Colonic mucosa (tissue), 4 donors: ENCODE measurements at regions not wholly inside any gene's neighbourhood (a gene's known extent, or its start where the extent isn't known, plus 50 kb on each side); places are given as distances from the start of the nearest gene placed in this dataset.

Source experiments
- DNase-seq: peaks from one replicate; pipeline ENCODE4 v3.0.0-alpha.2; 2020
- H3K27ac ChIP-seq: fragments of 200-600 bp; one replicate; pipeline ENCODE4 v1.8.0; 2021
- H3K27me3 ChIP-seq: fragments of 200-600 bp; one replicate; pipeline ENCODE4 v1.8.0; 2021
- H3K36me3 ChIP-seq: fragments of 200-600 bp; one replicate; pipeline ENCODE4 v1.8.0; 2021
- H3K4me1 ChIP-seq: fragments of 200-600 bp; one replicate; pipeline ENCODE4 v1.8.0; 2021; ENCODE audit warnings: mild to moderate bottlenecking
- H3K4me3 ChIP-seq: fragments of 200-600 bp; one replicate; pipeline ENCODE4 v1.8.0; 2021
- H3K9ac ChIP-seq, 2 donors: one replicate each; pipeline ENCODE4 v1.7.0; 2013; ENCODE audit warnings: control low read depth in 2 of 2, low read depth in 2 of 2, low read length in 2 of 2
- H3K9me3 ChIP-seq: fragments of 200-600 bp; one replicate; pipeline ENCODE4 v1.8.0; 2021
- intact Hi-C: fragments of 100-400 bp; cut with DNase I; formaldehyde crosslinking; loops from one replicate; pipeline ENCODE4 v1.14.1; 2022
- TF ChIP-seq, protein P1 (sequence below): fragments of 200-600 bp; IDR thresholded peaks from one replicate; pipeline ENCODE4 v1.8.0; 2022; ENCODE audit warnings: antibody characterized with exemption, mild to moderate bottlenecking
- donor health status: healthy.
- donor health status: DM: no; HTN: no; CAD: no.
- donor health status: DM: no; HTN: no; CAD: no.

DNA sequence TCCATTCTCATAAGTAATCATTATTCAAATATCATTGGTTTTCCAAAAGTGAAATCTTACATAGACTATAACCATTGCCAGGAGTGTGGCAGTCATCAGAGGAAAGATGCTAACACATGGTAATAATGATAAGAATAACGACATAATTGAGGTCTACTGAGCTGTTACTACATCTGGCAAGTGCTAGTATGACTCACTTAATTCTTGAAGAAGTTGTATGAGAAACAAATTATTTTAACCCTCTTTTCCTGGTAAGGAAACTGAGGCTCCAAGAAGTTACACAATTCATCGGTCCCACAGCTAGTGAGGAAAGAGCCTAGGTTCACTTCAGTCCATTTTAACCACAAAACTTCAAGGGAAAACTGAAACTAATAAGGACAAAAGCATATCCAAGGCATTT lies 335.6 kb upstream of the BTBD3 start:
- Histone ChIP-seq H3K9ac (no peak overlapping the region), H3K4me1 (no peaks in the 10 kb centered on the region), H3K9me3 (no peaks in the 10 kb centered on the region), H3K27ac (no peak overlapping the region), H3K36me3 (no peaks in the 10 kb centered on the region), H3K4me3 (no peak overlapping the region), H3K27me3 (no peaks in the 10 kb centered on the region)
- DNase-seq, result no peak
- TF ChIP-seq, protein P1, sequence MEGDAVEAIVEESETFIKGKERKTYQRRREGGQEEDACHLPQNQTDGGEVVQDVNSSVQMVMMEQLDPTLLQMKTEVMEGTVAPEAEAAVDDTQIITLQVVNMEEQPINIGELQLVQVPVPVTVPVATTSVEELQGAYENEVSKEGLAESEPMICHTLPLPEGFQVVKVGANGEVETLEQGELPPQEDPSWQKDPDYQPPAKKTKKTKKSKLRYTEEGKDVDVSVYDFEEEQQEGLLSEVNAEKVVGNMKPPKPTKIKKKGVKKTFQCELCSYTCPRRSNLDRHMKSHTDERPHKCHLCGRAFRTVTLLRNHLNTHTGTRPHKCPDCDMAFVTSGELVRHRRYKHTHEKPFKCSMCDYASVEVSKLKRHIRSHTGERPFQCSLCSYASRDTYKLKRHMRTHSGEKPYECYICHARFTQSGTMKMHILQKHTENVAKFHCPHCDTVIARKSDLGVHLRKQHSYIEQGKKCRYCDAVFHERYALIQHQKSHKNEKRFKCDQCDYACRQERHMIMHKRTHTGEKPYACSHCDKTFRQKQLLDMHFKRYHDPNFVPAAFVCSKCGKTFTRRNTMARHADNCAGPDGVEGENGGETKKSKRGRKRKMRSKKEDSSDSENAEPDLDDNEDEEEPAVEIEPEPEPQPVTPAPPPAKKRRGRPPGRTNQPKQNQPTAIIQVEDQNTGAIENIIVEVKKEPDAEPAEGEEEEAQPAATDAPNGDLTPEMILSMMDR, result no peak
- intact Hi-C loops, result no loop called here

DNA sequence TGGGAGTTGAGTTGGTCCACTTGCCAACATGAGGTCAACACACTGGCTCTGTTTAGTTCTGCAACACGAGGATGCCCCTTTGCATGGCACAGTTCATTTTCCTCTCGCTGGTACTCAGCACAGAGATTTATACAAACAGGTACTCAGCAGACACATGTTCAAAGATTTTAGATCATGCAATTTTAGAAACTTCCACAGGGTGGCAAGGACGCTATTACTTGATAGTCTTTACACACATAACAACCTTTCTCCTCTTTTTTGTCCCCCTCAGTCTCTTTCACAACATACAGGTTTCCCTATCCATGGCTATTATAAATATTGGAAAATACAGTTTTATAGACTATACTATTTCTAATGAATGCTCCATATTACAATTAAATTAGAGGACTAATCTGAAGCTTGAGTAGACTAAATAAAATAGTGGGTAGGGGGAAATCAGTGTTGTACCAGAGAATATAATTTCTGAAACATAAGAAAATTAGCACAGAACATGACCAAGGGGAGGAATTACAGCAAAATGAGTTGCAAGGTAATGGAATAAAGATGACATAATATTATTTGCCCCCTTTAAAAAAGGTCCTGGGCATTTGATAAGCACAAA lies 331.8 kb upstream of the BTBD3 start:
- DNase-seq, result no peak
- intact Hi-C loops, result no loop called here

DNA sequence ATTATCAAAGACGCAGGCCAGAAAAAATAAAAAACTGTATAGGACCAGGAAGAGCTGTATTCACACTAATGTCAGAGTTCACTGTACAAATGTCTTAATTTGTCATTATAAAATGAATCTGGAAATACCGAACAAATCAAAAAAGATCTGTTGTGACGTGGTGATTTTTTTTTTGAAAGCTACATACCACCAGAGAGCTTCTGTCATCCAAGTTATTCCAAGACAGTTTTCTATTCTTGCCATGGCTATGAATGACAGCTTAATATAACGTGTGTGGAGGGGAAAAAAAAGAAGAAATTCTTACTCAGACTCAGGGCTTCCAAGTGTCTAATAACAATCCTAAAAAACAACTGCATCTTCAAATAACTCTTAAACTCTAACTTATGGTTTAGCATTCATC lies 328.8 kb upstream of the BTBD3 start:
- no peak overlapping the region for H3K4me3 ChIP-seq
- H3K9ac ChIP-seq, result no peak overlapping the region
- intact Hi-C loops, result no loop called here
- no peaks in the 10 kb centered on the region for H3K36me3 ChIP-seq
- no peaks in the 10 kb centered on the region for H3K27me3 ChIP-seq
- DNase-seq, result no peak
- H3K4me1 ChIP-seq, result no peaks in the 10 kb centered on the region
- TF ChIP-seq, protein P1, result no peak
- no peak overlapping the region for H3K27ac ChIP-seq
- H3K9me3 ChIP-seq, result no peaks in the 10 kb centered on the region

More for the DNA sequence above, 331.8 kb upstream of the BTBD3 start:
- H3K9ac ChIP-seq, result no peak overlapping the region
- H3K36me3 ChIP-seq, result no peaks in the 10 kb centered on the region
- H3K4me1 ChIP-seq, result no peaks in the 10 kb centered on the region
- no peaks in the 10 kb centered on the region for H3K9me3 ChIP-seq
- H3K27me3 ChIP-seq, result no peaks in the 10 kb centered on the region
- H3K27ac ChIP-seq, result no peak overlapping the region
- no peak overlapping the region for H3K4me3 ChIP-seq
- TF ChIP-seq, protein P1, result no peak

DNA sequence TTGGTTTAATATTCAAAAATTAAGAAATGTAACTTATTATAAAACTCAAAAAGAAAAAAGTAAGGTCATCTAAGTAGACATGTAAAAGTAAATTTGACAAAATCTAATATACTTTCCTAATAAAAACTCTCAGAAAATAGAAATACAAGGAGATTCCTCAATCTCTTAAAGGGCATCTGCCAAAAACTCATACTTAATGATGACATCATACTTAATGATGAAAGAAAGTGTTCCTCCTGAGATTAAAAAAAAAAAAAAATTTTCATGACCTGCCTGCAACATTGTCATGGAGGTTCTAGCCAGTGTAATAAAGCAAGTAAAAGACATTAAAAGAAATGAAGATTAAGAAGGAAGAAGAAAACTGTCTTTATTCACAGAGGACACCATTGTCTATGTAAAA lies 325.7 kb upstream of the BTBD3 start:
- Histone ChIP-seq H3K4me1 (no peaks in the 10 kb centered on the region), H3K4me3 (no peak overlapping the region), H3K9ac (no peak overlapping the region), H3K27me3 (no peaks in the 10 kb centered on the region), H3K36me3 (no peaks in the 10 kb centered on the region), H3K9me3 (no peaks in the 10 kb centered on the region), H3K27ac (no peak overlapping the region)
- TF ChIP-seq, protein P1, result no peak
- no peak for DNase-seq
- intact Hi-C loops, result no loop called here

DNA sequence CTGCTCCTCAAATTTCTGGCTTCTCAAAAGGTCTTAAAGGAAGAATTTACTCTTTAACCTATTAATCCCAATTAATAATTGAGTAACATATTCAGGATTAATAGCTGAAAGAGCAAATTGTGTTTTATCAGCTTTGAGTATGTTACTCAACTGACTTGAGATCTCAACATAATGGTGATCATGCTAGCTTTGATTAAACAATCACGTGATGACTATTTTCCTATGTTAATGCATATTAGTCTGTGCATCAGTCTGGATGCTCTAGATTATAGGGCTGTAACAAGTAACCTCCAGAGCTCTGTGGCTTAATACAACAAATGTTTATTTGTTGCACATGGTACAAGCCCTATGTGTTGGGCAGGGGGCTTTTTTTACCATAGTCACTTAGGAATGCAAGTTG lies 313.4 kb upstream of the BTBD3 start:
- Histone ChIP-seq H3K4me3 (no peak overlapping the region), H3K27ac (no peak overlapping the region), H3K9me3 (no peaks in the 10 kb centered on the region), H3K4me1 (no peaks in the 10 kb centered on the region), H3K36me3 (no peaks in the 10 kb centered on the region), H3K9ac (no peak overlapping the region), H3K27me3 (no peaks in the 10 kb centered on the region)
- TF ChIP-seq, protein P1, result no peak
- DNase-seq, result no peak
- intact Hi-C loops, result no loop called here

DNA sequence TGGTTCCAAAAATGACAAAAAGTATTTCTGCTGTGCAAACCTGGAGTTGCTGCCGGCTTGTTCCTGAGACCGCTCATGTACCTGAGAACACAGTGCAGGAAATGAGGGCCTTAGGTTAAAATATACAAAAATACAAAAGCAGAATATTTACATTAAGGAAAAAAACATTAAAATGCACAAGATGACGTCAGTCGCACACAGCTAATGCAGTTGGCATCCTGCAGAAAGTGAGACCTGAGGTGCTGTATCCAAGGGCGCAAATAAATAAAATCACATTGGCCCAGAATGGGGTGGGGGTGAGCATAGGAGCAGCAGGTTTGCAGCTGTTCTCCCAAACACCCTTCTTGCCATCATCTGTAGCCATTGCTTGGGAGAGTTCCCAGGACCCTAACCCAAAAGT lies 310.6 kb upstream of the BTBD3 start:
- intact Hi-C loops, result no loop called here
- Histone ChIP-seq H3K9ac (no peak overlapping the region), H3K4me1 (no peaks in the 10 kb centered on the region)

More for the DNA sequence above, 310.6 kb upstream of the BTBD3 start:
- H3K36me3 ChIP-seq, result no peaks in the 10 kb centered on the region
- H3K4me3 ChIP-seq, result no peak overlapping the region
- TF ChIP-seq, protein P1, result no peak
- no peaks in the 10 kb centered on the region for H3K27me3 ChIP-seq
- H3K9me3 ChIP-seq, result no peaks in the 10 kb centered on the region
- DNase-seq, result no peak
- H3K27ac ChIP-seq, result no peak overlapping the region
